HEK293 (cell line): ENCODE measurements at regions not wholly inside any gene's neighbourhood (a gene's known extent, or its start where the extent isn't known, plus 50 kb on each side); places are given as distances from the start of the nearest gene placed in this dataset.

ENCODE experiments used
- CTCF ChIA-PET: fragments of 350-600 bp; formaldehyde crosslinking; extraction: SDS; loops from one replicate; lab custom pipeline; 2021; ENCODE audit warnings: antibody characterized with exemption; lab: Yijun Ruan, JAX
- POLR2A ChIA-PET: fragments of 300-600 bp; formaldehyde crosslinking; extraction: SDS; loops from one replicate; lab custom pipeline; 2020; ENCODE audit warnings: antibody characterized with exemption, inconsistent platforms; lab: Yijun Ruan, JAX
- H3K27ac ChIP-seq: fragments of 200-500 bp; sonication (Bioruptor generic); 2 replicates; pipeline ENCODE4 v1.5.1; 2014; ENCODE audit warnings: low read depth, low read length, control low read depth, inconsistent platforms; ENCODE audit errors: extremely low read depth
- H3K36me3 ChIP-seq, 2 experiments: fragments of 200-500 bp in 1 of 2; sonication (Bioruptor generic) in 1 of 2; 1 replicate in 1 of 2; 2 replicates in 1 of 2; pipeline ENCODE4 v1.5.1; 2014 to 2017; ENCODE audit warnings: inconsistent platforms in 2 of 2, low read length in 2 of 2; ENCODE audit not compliant: control insufficient read depth in 2 of 2, insufficient read depth in 1 of 2
- H3K4me1 ChIP-seq: fragments of 200-500 bp; sonication (Bioruptor generic); 2 replicates; pipeline ENCODE4 v1.5.1; 2014; ENCODE audit warnings: mild to moderate bottlenecking, low read length, inconsistent platforms; ENCODE audit not compliant: control insufficient read depth, insufficient read depth
- H3K4me3 ChIP-seq: 2 replicates; pipeline ENCODE4 v1.5.1; 2011; ENCODE audit warnings: low read depth, mild to moderate bottlenecking, control low read depth, low read length, moderate library complexity
- H3K9me3 ChIP-seq: fragments of 200-500 bp; sonication (Bioruptor generic); 2 replicates; pipeline ENCODE4 v1.5.1; 2014; ENCODE audit warnings: low read depth, low read length, inconsistent platforms; ENCODE audit not compliant: control insufficient read depth, insufficient read depth
- SETDB1 ChIP-seq: IDR thresholded peaks from one replicate; pipeline ENCODE4 v1.6.1; 2017; ENCODE audit warnings: mild to moderate bottlenecking, low read length, moderate library complexity, mixed read lengths; ENCODE audit not compliant: insufficient read length
- ZBTB1 ChIP-seq: fragments of 450-650 bp; formaldehyde crosslinking; IDR thresholded peaks from 2 replicates; pipeline ENCODE4 v1.5.1; 2016; ENCODE audit warnings: missing biosample characterization, missing genetic modification characterization
- ZBTB17 ChIP-seq: fragments of 450-650 bp; formaldehyde crosslinking; IDR thresholded peaks from 2 replicates; pipeline ENCODE4 v1.5.1; 2016; ENCODE audit warnings: missing biosample characterization, missing genetic modification characterization
- ZBTB48 ChIP-seq: fragments of 450-650 bp; formaldehyde crosslinking; IDR thresholded peaks from 2 replicates; pipeline ENCODE4 v1.5.1; 2016; ENCODE audit warnings: missing biosample characterization, missing genetic modification characterization
- ZBTB8A ChIP-seq: fragments of 450-650 bp; formaldehyde crosslinking; IDR thresholded peaks from 2 replicates; pipeline ENCODE4 v1.5.1; 2016; ENCODE audit warnings: missing biosample characterization, missing genetic modification characterization
- ZFP37 ChIP-seq: fragments of 450-650 bp; formaldehyde crosslinking; IDR thresholded peaks from 2 replicates; pipeline ENCODE4 v1.5.1; 2016; ENCODE audit warnings: missing biosample characterization, missing genetic modification characterization
- ZNF138 ChIP-seq: fragments of 450-650 bp; formaldehyde crosslinking; IDR thresholded peaks from 2 replicates; pipeline ENCODE4 v1.5.1; 2016; ENCODE audit warnings: missing biosample characterization, missing genetic modification characterization, borderline replicate concordance
- ZNF155 ChIP-seq: fragments of 450-650 bp; formaldehyde crosslinking; IDR thresholded peaks from 2 replicates; pipeline ENCODE4 v1.5.1; 2016; ENCODE audit warnings: missing biosample characterization, missing genetic modification characterization
- ZNF223 ChIP-seq: fragments of 450-650 bp; formaldehyde crosslinking; IDR thresholded peaks from 2 replicates; pipeline ENCODE4 v1.5.1; 2016; ENCODE audit warnings: missing biosample characterization, missing genetic modification characterization
- ZNF23 ChIP-seq: fragments of 450-650 bp; formaldehyde crosslinking; IDR thresholded peaks from 2 replicates; pipeline ENCODE4 v1.5.1; 2016; ENCODE audit warnings: missing biosample characterization, missing genetic modification characterization, borderline replicate concordance
- ZNF24 ChIP-seq: fragments of 450-650 bp; formaldehyde crosslinking; IDR thresholded peaks from 2 replicates; pipeline ENCODE4 v1.5.1; 2016; ENCODE audit warnings: missing biosample characterization, missing genetic modification characterization
- ZNF302 ChIP-seq: fragments of 450-650 bp; formaldehyde crosslinking; IDR thresholded peaks from 2 replicates; pipeline ENCODE4 v1.5.1; 2016; ENCODE audit warnings: missing biosample characterization, missing genetic modification characterization, low read depth
- ZNF510 ChIP-seq: fragments of 450-650 bp; formaldehyde crosslinking; IDR thresholded peaks from 2 replicates; pipeline ENCODE4 v1.5.1; 2018; ENCODE audit warnings: mild to moderate bottlenecking, missing genetic modification characterization, missing biosample characterization; ENCODE audit not compliant: insufficient replicate concordance
- ZNF571 ChIP-seq: fragments of 450-650 bp; formaldehyde crosslinking; IDR thresholded peaks from 2 replicates; pipeline ENCODE4 v1.5.0; 2017; ENCODE audit warnings: missing biosample characterization, missing genetic modification characterization
- ZNF654 ChIP-seq: fragments of 450-650 bp; formaldehyde crosslinking; IDR thresholded peaks from 2 replicates; pipeline ENCODE4 v1.5.1; 2016; ENCODE audit warnings: low read depth, missing biosample characterization, missing genetic modification characterization
- ZNF701 ChIP-seq: fragments of 450-650 bp; formaldehyde crosslinking; IDR thresholded peaks from 2 replicates; pipeline ENCODE4 v1.5.1; 2016; ENCODE audit warnings: missing biosample characterization, missing genetic modification characterization
- ZNF792 ChIP-seq: fragments of 450-650 bp; formaldehyde crosslinking; IDR thresholded peaks from 2 replicates; pipeline ENCODE4 v1.5.1; 2016; ENCODE audit warnings: missing biosample characterization, missing genetic modification characterization
- ZSCAN16 ChIP-seq: fragments of 450-650 bp; formaldehyde crosslinking; IDR thresholded peaks from 2 replicates; pipeline ENCODE4 v1.5.1; 2016; ENCODE audit warnings: missing biosample characterization, missing genetic modification characterization
- TF ChIP-seq, protein P1 (sequence below): fragments of 450-650 bp; IDR thresholded peaks from 2 replicates; pipeline ENCODE4 v1.5.1; 2018; ENCODE audit warnings: missing biosample characterization, mild to moderate bottlenecking, missing genetic modification characterization
- TF ChIP-seq, protein P2 (sequence below): fragments of 450-650 bp; formaldehyde crosslinking; IDR thresholded peaks from 2 replicates; pipeline ENCODE4 v1.5.1; 2016; ENCODE audit warnings: missing biosample characterization, missing genetic modification characterization
- TF ChIP-seq, protein P3 (sequence below): fragments of 450-650 bp; formaldehyde crosslinking; IDR thresholded peaks from 2 replicates; pipeline ENCODE4 v1.5.1; 2016; ENCODE audit warnings: missing biosample characterization, missing genetic modification characterization
- TF ChIP-seq, protein P4 (sequence below): fragments of 450-650 bp; formaldehyde crosslinking; IDR thresholded peaks from 2 replicates; pipeline ENCODE4 v1.5.1; 2016; ENCODE audit warnings: missing biosample characterization, missing genetic modification characterization
- TF ChIP-seq, protein P5 (sequence below): fragments of 450-650 bp; formaldehyde crosslinking; IDR thresholded peaks from 2 replicates; pipeline ENCODE4 v1.5.1; 2017; ENCODE audit warnings: missing biosample characterization, missing genetic modification characterization
- TF ChIP-seq, protein P6 (sequence below): fragments of 450-650 bp; formaldehyde crosslinking; IDR thresholded peaks from 2 replicates; pipeline ENCODE4 v1.5.1; 2016; ENCODE audit warnings: missing biosample characterization, missing genetic modification characterization
- TF ChIP-seq, protein P7 (sequence below): fragments of 450-650 bp; formaldehyde crosslinking; IDR thresholded peaks from 2 replicates; pipeline ENCODE4; 2016; ENCODE audit warnings: missing biosample characterization, missing genetic modification characterization
- TF ChIP-seq, protein P8 (sequence below): fragments of 450-650 bp; formaldehyde crosslinking; IDR thresholded peaks from 2 replicates; pipeline ENCODE4 v1.5.1; 2016; ENCODE audit warnings: missing biosample characterization, missing genetic modification characterization

DNA sequence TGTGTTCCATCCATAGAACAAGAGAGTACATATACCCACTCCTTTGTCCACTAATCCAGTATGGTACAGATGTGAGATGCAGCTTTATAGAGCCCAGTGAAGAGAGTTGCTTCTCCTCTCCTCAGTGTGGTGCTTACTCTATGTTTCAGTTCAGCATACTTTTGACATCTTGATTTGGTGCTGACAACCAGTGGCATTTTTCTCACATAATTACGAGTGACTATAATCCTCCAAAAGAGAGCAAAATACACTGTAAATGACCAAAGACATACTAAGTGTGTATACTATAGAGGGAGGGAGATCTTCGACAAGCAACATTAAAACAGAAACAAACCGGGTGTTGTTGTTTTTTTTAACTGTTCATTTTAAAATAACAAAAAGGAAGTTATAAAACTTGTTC is 191.5 kb downstream of the KLHL28 start:
- POLR2A ChIA-PET = no interaction called here

DNA sequence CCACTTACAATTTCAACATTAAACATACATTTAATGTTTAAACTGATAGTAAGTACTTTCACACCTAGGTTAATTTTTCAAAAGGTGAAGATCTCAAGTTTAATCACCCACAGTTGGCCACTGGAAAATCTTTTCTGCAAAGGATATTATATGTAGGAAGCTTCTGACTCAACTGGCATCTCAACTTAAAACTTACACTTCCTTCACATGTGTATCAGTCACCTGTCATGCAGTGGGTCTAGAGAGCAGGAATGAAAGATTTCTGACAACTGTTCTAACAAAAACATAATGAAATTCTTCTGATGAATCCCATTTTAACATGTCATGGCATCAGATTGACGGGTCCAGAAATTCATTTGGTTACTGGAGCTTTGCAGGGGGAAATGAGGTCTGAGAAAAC is 192.8 kb downstream of the KLHL28 start:
- POLR2A ChIA-PET = no interaction called here
- no peaks in the 10 kb centered on the region for H3K4me1 ChIP-seq
- H3K9me3 ChIP-seq = no peaks in the 10 kb centered on the region
- H3K27ac ChIP-seq = no peak overlapping the region
- no peaks in the 10 kb centered on the region for H3K36me3 ChIP-seq
- CTCF ChIA-PET = no interaction called here
- H3K4me3 ChIP-seq = no peak overlapping the region
- TF ChIP-seq, protein P1, sequence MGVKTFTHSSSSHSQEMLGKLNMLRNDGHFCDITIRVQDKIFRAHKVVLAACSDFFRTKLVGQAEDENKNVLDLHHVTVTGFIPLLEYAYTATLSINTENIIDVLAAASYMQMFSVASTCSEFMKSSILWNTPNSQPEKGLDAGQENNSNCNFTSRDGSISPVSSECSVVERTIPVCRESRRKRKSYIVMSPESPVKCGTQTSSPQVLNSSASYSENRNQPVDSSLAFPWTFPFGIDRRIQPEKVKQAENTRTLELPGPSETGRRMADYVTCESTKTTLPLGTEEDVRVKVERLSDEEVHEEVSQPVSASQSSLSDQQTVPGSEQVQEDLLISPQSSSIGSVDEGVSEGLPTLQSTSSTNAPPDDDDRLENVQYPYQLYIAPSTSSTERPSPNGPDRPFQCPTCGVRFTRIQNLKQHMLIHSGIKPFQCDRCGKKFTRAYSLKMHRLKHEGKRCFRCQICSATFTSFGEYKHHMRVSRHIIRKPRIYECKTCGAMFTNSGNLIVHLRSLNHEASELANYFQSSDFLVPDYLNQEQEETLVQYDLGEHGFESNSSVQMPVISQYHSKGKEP = no peak
- TF ChIP-seq ZNF654 (tag by site-specific recombination) (no peak), ZNF571 (tag by site-specific recombination) (no peak), ZNF155 (tag by site-specific recombination) (no peak), ZNF223 (tag by site-specific recombination) (no peak), ZBTB48 (tag by site-specific recombination) (no peak), ZSCAN16 (tag by site-specific recombination) (no peak), ZNF302 (tag by site-specific recombination) (no peak), ZBTB17 (tag by site-specific recombination) (no peak), ZBTB1 (tag by site-specific recombination) (no peak), ZNF24 (tag by site-specific recombination) (no peak)
- TF ChIP-seq, protein P2, sequence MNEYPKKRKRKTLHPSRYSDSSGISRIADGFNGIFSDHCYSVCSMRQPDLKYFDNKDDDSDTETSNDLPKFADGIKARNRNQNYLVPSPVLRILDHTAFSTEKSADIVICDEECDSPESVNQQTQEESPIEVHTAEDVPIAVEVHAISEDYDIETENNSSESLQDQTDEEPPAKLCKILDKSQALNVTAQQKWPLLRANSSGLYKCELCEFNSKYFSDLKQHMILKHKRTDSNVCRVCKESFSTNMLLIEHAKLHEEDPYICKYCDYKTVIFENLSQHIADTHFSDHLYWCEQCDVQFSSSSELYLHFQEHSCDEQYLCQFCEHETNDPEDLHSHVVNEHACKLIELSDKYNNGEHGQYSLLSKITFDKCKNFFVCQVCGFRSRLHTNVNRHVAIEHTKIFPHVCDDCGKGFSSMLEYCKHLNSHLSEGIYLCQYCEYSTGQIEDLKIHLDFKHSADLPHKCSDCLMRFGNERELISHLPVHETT (tag by site-specific recombination) = no peak
- TF ChIP-seq, protein P3, sequence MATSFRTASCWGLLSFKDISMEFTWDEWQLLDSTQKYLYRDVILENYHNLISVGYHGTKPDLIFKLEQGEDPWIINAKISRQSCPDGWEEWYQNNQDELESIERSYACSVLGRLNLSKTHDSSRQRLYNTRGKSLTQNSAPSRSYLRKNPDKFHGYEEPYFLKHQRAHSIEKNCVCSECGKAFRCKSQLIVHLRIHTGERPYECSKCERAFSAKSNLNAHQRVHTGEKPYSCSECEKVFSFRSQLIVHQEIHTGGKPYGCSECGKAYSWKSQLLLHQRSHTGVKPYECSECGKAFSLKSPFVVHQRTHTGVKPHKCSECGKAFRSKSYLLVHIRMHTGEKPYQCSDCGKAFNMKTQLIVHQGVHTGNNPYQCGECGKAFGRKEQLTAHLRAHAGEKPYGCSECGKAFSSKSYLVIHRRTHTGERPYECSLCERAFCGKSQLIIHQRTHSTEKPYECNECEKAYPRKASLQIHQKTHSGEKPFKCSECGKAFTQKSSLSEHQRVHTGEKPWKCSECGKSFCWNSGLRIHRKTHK (tag by site-specific recombination) = no peak
- TF ChIP-seq, protein P4, sequence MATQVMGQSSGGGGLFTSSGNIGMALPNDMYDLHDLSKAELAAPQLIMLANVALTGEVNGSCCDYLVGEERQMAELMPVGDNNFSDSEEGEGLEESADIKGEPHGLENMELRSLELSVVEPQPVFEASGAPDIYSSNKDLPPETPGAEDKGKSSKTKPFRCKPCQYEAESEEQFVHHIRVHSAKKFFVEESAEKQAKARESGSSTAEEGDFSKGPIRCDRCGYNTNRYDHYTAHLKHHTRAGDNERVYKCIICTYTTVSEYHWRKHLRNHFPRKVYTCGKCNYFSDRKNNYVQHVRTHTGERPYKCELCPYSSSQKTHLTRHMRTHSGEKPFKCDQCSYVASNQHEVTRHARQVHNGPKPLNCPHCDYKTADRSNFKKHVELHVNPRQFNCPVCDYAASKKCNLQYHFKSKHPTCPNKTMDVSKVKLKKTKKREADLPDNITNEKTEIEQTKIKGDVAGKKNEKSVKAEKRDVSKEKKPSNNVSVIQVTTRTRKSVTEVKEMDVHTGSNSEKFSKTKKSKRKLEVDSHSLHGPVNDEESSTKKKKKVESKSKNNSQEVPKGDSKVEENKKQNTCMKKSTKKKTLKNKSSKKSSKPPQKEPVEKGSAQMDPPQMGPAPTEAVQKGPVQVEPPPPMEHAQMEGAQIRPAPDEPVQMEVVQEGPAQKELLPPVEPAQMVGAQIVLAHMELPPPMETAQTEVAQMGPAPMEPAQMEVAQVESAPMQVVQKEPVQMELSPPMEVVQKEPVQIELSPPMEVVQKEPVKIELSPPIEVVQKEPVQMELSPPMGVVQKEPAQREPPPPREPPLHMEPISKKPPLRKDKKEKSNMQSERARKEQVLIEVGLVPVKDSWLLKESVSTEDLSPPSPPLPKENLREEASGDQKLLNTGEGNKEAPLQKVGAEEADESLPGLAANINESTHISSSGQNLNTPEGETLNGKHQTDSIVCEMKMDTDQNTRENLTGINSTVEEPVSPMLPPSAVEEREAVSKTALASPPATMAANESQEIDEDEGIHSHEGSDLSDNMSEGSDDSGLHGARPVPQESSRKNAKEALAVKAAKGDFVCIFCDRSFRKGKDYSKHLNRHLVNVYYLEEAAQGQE (tag by site-specific recombination) = no peak
- TF ChIP-seq, protein P5, sequence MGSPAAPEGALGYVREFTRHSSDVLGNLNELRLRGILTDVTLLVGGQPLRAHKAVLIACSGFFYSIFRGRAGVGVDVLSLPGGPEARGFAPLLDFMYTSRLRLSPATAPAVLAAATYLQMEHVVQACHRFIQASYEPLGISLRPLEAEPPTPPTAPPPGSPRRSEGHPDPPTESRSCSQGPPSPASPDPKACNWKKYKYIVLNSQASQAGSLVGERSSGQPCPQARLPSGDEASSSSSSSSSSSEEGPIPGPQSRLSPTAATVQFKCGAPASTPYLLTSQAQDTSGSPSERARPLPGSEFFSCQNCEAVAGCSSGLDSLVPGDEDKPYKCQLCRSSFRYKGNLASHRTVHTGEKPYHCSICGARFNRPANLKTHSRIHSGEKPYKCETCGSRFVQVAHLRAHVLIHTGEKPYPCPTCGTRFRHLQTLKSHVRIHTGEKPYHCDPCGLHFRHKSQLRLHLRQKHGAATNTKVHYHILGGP (tag by site-specific recombination) = no peak
- TF ChIP-seq, protein P6, sequence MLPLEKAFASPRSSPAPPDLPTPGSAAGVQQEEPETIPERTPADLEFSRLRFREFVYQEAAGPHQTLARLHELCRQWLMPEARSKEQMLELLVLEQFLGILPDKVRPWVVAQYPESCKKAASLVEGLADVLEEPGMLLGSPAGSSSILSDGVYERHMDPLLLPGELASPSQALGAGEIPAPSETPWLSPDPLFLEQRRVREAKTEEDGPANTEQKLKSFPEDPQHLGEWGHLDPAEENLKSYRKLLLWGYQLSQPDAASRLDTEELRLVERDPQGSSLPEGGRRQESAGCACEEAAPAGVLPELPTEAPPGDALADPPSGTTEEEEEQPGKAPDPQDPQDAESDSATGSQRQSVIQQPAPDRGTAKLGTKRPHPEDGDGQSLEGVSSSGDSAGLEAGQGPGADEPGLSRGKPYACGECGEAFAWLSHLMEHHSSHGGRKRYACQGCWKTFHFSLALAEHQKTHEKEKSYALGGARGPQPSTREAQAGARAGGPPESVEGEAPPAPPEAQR (tag by site-specific recombination) = no peak

More for the DNA sequence above, 191.5 kb downstream of the KLHL28 start:
- CTCF ChIA-PET = no interaction called here
- no peak overlapping the region for H3K27ac ChIP-seq
- no peaks in the 10 kb centered on the region for H3K36me3 ChIP-seq
- H3K4me3 ChIP-seq = no peak overlapping the region
- no peaks in the 10 kb centered on the region for H3K9me3 ChIP-seq
- TF ChIP-seq ZBTB8A (tag by site-specific recombination) (no peak), ZNF701 (tag by site-specific recombination) (no peak), ZNF138 (tag by site-specific recombination) (no peak), ZBTB1 (tag by site-specific recombination) (no peak), ZNF23 (tag by site-specific recombination) (no peak), ZNF510 (tag by site-specific recombination) (no peak), ZNF792 (no peak), ZFP37 (no peak), SETDB1 (no peak)
- TF ChIP-seq, protein P7, sequence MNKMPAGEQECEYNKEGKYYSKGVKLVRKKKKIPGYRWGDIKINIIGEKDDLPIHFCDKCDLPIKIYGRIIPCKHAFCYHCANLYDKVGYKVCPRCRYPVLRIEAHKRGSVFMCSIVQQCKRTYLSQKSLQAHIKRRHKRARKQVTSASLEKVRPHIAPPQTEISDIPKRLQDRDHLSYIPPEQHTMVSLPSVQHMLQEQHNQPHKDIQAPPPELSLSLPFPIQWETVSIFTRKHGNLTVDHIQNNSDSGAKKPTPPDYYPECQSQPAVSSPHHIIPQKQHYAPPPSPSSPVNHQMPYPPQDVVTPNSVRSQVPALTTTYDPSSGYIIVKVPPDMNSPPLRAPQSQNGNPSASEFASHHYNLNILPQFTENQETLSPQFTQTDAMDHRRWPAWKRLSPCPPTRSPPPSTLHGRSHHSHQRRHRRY (tag by site-specific recombination) = no peak
- TF ChIP-seq, protein P8, sequence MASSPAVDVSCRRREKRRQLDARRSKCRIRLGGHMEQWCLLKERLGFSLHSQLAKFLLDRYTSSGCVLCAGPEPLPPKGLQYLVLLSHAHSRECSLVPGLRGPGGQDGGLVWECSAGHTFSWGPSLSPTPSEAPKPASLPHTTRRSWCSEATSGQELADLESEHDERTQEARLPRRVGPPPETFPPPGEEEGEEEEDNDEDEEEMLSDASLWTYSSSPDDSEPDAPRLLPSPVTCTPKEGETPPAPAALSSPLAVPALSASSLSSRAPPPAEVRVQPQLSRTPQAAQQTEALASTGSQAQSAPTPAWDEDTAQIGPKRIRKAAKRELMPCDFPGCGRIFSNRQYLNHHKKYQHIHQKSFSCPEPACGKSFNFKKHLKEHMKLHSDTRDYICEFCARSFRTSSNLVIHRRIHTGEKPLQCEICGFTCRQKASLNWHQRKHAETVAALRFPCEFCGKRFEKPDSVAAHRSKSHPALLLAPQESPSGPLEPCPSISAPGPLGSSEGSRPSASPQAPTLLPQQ (tag by site-specific recombination) = no peak
- TF ChIP-seq, all 188 proteins: peak for 0
- H3K4me1 ChIP-seq = no peaks in the 10 kb centered on the region
